ENCODE measurements at regions not wholly inside any gene's neighbourhood (a gene's known extent, or its start where the extent isn't known, plus 50 kb on each side); places are given as distances from the start of the nearest gene placed in this dataset.

GRCh38 chr14:36006623-36007022 lies 169.9 kb downstream of the PTCSC3 start:
- intact Hi-C loops (cut with DNase I): no loop called here
- WGBS: 89% methylated on average over 4 of the region's 4 CpGs

GRCh38 chr14:36005670-36006069 lies 170.9 kb downstream of the PTCSC3 start:
- Histone ChIP-seq H3K27me3 (replicated peaks; ENCODE audit: insufficient read depth) (no peaks in the 10 kb centered on the region), H3K4me3 (no peak overlapping the region), H3K36me3 (no peaks in the 10 kb centered on the region), H3K27ac (no peak overlapping the region), H3K4me1 (replicated peaks) (no peaks in the 10 kb centered on the region), H3K9me3 (no peaks in the 10 kb centered on the region)
- intact Hi-C loops (cut with DNase I): no loop called here
- no peak for TF ChIP-seq POLR2A (IDR thresholded peaks at IDR 0.05)
- TF ChIP-seq CTCF (IDR thresholded peaks at IDR 0.05): no peak
- TF ChIP-seq POLR2AphosphoS5 (IDR thresholded peaks at IDR 0.05): no peak
- 77% methylated on average over 4 of the region's 4 CpGs for WGBS
- DNase-seq (ENCODE audit: low spot score): no peak

More at GRCh38 chr14:36006623-36007022, 169.9 kb downstream of the PTCSC3 start:
- H3K27me3 ChIP-seq (replicated peaks; ENCODE audit: insufficient read depth): no peaks in the 10 kb centered on the region
- no peak overlapping the region for H3K27ac ChIP-seq
- no peak for DNase-seq (ENCODE audit: low spot score)
- TF ChIP-seq POLR2AphosphoS5 (IDR thresholded peaks at IDR 0.05): no peak
- TF ChIP-seq CTCF (IDR thresholded peaks at IDR 0.05): no peak
- TF ChIP-seq POLR2A (IDR thresholded peaks at IDR 0.05): no peak
- H3K4me3 ChIP-seq: no peak overlapping the region
- H3K9me3 ChIP-seq: no peaks in the 10 kb centered on the region
- H3K36me3 ChIP-seq: no peaks in the 10 kb centered on the region
- no peaks in the 10 kb centered on the region for H3K4me1 ChIP-seq (replicated peaks)

- Histone ChIP-seq H3K9me3 (no peaks in the 10 kb centered on the region), H3K4me1 (replicated peaks) (no peaks in the 10 kb centered on the region), H3K27ac (no peak overlapping the region), H3K27me3 (replicated peaks; ENCODE audit: insufficient read depth) (no peaks in the 10 kb centered on the region), H3K36me3 (no peaks in the 10 kb centered on the region), H3K4me3 (no peak overlapping the region)
- intact Hi-C loops (cut with DNase I): no loop called here
- WGBS: 88% methylated on average over 4 of the region's 4 CpGs
- DNase-seq (ENCODE audit: low spot score): no peak
- TF ChIP-seq POLR2AphosphoS5 (IDR thresholded peaks at IDR 0.05): no peak
- TF ChIP-seq CTCF (IDR thresholded peaks at IDR 0.05): no peak
Observed at GRCh38 chr14:36001936-36002335, 174.6 kb downstream of the PTCSC3 start.

- Histone ChIP-seq H3K9me3 (no peaks in the 10 kb centered on the region), H3K27me3 (replicated peaks; ENCODE audit: insufficient read depth) (no peaks in the 10 kb centered on the region), H3K4me3 (no peak overlapping the region), H3K36me3 (no peaks in the 10 kb centered on the region), H3K4me1 (replicated peaks) (no peaks in the 10 kb centered on the region), H3K27ac (no peak overlapping the region)
- no peak for DNase-seq (ENCODE audit: low spot score)
- intact Hi-C loops (cut with DNase I): no loop called here
- no peak for TF ChIP-seq POLR2A (IDR thresholded peaks at IDR 0.05)
- no peak for TF ChIP-seq POLR2AphosphoS5 (IDR thresholded peaks at IDR 0.05)
- no peak for TF ChIP-seq CTCF (IDR thresholded peaks at IDR 0.05)
- WGBS: 95% methylated on average over 5 of the region's 5 CpGs
Observed at GRCh38 chr14:35999294-35999693, 173.2 kb downstream of the BRMS1L start.

- intact Hi-C loops (cut with DNase I): no loop called here
- Histone ChIP-seq H3K9me3 (no peaks in the 10 kb centered on the region), H3K27ac (no peak overlapping the region), H3K36me3 (no peaks in the 10 kb centered on the region), H3K27me3 (replicated peaks; ENCODE audit: insufficient read depth) (no peaks in the 10 kb centered on the region), H3K4me1 (replicated peaks) (no peaks in the 10 kb centered on the region), H3K4me3 (no peak overlapping the region)
- TF ChIP-seq POLR2A (IDR thresholded peaks at IDR 0.05) (no peak), POLR2AphosphoS5 (IDR thresholded peaks at IDR 0.05) (no peak), CTCF (IDR thresholded peaks at IDR 0.05) (no peak)
- no peak for DNase-seq (ENCODE audit: low spot score)
- 91% methylated on average over 12 of the region's 12 CpGs for WGBS
Observed at GRCh38 chr14:35998303-35998702, 172.2 kb downstream of the BRMS1L start.

Data from prostate gland (tissue), 2 donors.